MCF 10A (cell line): ENCODE measurements at regions not wholly inside any gene's neighbourhood (a gene's known extent, or its start where the extent isn't known, plus 50 kb on each side); places are given as distances from the start of the nearest gene placed in this dataset.

Experiments used
- BruUV-seq: library from RNA; stranded (reverse); fragments of 400-500 nt; replicated peaks from 2 replicates; lab custom pipeline; 2021; lab: Mats Ljungman, UMichigan
- CTCF ChIA-PET: fragments of 300-600 bp; sonication (Branson Sonifier 250); formaldehyde crosslinking; extraction: SDS; loops from one replicate; lab custom pipeline; 2021; ENCODE audit warnings: antibody characterized with exemption, inconsistent platforms; lab: Yijun Ruan, JAX
- POLR2A ChIA-PET: fragments of 300-600, 350-650 bp; sonication (Branson Sonifier 250); formaldehyde crosslinking; extraction: SDS; loops from one replicate; lab custom pipeline; 2020; ENCODE audit warnings: antibody characterized with exemption, inconsistent platforms; lab: Yijun Ruan, JAX
- DNase-seq: peaks from one replicate; pipeline ENCODE4 v3.0.0-alpha.2; 2018; ENCODE audit not compliant: unreplicated experiment
- H3K27ac Mint-ChIP-seq: one replicate; pipeline ENCODE4 v1.8.0; 2022; ENCODE audit warnings: mild to moderate bottlenecking, low read depth, mixed read lengths; ENCODE audit not compliant: unreplicated experiment
- H3K27me3 Mint-ChIP-seq: one replicate; pipeline ENCODE4 v1.8.0; 2022; ENCODE audit warnings: mixed read lengths; ENCODE audit not compliant: insufficient read depth, unreplicated experiment
- H3K36me3 Mint-ChIP-seq: one replicate; pipeline ENCODE4 v1.8.0; 2022; ENCODE audit warnings: mild to moderate bottlenecking, moderate library complexity, mixed read lengths; ENCODE audit not compliant: insufficient read depth, unreplicated experiment
- H3K4me1 Mint-ChIP-seq: one replicate; pipeline ENCODE4 v1.8.0; 2022; ENCODE audit warnings: mixed read lengths; ENCODE audit not compliant: insufficient read depth, unreplicated experiment
- H3K4me3 Mint-ChIP-seq: one replicate; pipeline ENCODE4 v1.8.0; 2022; ENCODE audit warnings: mild to moderate bottlenecking, moderate library complexity, mixed read lengths; ENCODE audit not compliant: unreplicated experiment
- H3K9me3 Mint-ChIP-seq: one replicate; pipeline ENCODE4 v1.8.0; 2022; ENCODE audit warnings: mixed read lengths; ENCODE audit not compliant: unreplicated experiment
- CTCF ChIP-seq: fragments of 200-600 bp; IDR thresholded peaks from one replicate; pipeline ENCODE4 v1.8.0; 2022; ENCODE audit warnings: antibody characterized with exemption, mild to moderate bottlenecking; ENCODE audit not compliant: unreplicated experiment
- intact Hi-C: fragments of 100-400 bp; cut with micrococcal nuclease; formaldehyde crosslinking; loops from 2 replicates; pipeline ENCODE4 v1.14.1; 2022

DNA sequence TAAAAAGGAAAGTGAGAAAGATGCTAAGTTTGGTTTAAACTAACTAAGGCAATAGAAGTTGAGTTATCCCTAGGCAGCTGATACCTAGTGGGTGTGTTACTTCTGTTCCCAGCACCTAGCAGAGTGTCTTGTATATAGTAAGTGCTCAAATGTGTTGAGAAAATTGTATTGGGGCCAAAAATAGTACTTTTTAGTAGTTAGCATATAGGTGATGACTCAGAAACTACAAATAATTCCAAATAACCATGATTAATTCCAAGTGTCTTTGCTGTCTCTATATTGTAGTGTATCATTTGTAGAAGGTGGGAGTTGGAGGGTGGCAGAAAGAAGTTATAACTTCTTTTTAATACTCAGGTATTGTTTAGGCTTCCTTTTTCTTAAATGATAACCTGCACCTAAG, 362.7 kb downstream of the RND3 start:
- BruUV-seq: no TSS peak
- Mint-ChIP-seq H3K27ac (no peak overlapping the region), H3K9me3 (no peaks in the 10 kb centered on the region), H3K4me3 (no peak overlapping the region), H3K36me3 (no peaks in the 10 kb centered on the region), H3K27me3 (no peaks in the 10 kb centered on the region), H3K4me1 (peaks cover 6% of the 10 kb centered on the region)
- no peak for DNase-seq
- POLR2A ChIA-PET: no interaction called here
- intact Hi-C loops: no loop called here
- no peak for TF ChIP-seq CTCF
- CTCF ChIA-PET: interaction anchor here (0.5 kb wide), 1 partner anchor 1106 kb away, joined by 3 read pairs; no protein-coding TSS in a partner anchor

GRCh38 chr2:150122871-150123613, 364.4 kb downstream of the RND3 start:
- Mint-ChIP-seq H3K9me3 (no peaks in the 10 kb centered on the region), H3K36me3 (no peaks in the 10 kb centered on the region), H3K4me1 (peaks cover 6% of the 10 kb centered on the region), H3K27ac (peak overlapping the region; percentile 12), H3K4me3 (no peak overlapping the region), H3K27me3 (no peaks in the 10 kb centered on the region)
- no peak for TF ChIP-seq CTCF
- no TSS peak for BruUV-seq
- no peak for DNase-seq
- intact Hi-C loops: no loop called here
- ChIA-PET CTCF (no interaction called here), POLR2A (interaction anchor here (1.0 kb wide), 1 partner anchor 356 kb away, joined by 5 read pairs; no protein-coding TSS in a partner anchor)

DNA sequence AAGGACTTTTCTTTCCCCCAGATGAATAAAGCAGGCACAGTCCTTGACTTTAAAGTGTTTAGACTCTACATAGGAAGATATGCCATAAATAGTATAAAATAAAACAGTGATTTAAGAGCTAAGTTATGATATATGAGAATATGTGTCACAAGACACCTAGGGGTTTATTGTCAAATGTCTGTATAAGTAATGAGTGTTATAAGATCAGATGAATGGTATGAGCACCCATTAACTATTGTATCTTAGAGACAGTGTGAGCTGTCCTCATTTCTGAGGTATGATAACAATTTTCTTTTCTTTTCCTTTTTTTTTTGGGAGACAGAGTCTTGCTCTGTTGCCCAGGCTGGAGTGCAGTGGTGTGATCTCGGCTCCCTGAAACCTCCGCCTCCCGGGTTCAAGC, 365.3 kb downstream of the RND3 start:
- BruUV-seq: no TSS peak
- Mint-ChIP-seq H3K4me1 (peaks cover 6% of the 10 kb centered on the region), H3K4me3 (no peak overlapping the region), H3K27me3 (no peaks in the 10 kb centered on the region), H3K9me3 (no peaks in the 10 kb centered on the region), H3K27ac (peak overlapping the region; percentile 12), H3K36me3 (no peaks in the 10 kb centered on the region)
- DNase-seq: no peak
- intact Hi-C loops: no loop called here
- ChIA-PET CTCF (no interaction called here), POLR2A (no interaction called here)
- TF ChIP-seq CTCF: no peak

DNA sequence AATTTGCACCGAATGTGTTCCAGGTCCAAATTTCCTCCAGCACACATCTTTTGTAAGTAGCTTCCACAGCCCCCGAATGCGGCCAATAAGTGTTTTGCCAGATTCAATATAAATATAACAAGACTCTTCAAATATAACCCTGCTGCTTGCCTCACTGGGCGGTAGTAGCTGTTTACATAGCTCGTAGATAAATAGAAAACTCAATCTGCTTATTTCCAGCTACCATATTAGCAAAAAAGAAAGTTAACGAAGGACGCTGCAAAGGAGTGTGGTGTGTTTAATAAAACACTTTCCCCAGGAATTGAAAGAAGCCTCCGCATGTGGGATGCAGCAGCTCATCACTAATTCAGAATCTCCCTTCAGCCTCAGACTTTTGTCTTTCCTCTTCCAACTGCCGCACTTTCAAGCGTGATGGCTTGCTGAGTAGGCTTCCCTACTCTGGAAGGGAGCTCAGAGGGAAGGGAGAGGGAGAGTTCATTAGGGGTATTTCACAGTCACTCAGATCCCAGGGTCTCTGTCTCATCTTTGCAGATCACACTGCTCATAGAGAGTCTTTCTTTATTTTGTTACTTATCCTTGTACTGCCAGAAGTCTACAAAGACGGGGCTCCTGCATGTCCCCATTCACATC, 367.0 kb downstream of the RND3 start:
- no TSS peak for BruUV-seq
- H3K27ac Mint-ChIP-seq: no peak overlapping the region
- peaks cover 6% of the 10 kb centered on the region for H3K4me1 Mint-ChIP-seq
- CTCF ChIA-PET: interaction anchor here (1.1 kb wide), 1 partner anchor 9 kb away, joined by 4 read pairs; no protein-coding TSS in a partner anchor
- H3K27me3 Mint-ChIP-seq: no peaks in the 10 kb centered on the region
- H3K9me3 Mint-ChIP-seq: no peaks in the 10 kb centered on the region
- H3K36me3 Mint-ChIP-seq: no peaks in the 10 kb centered on the region
- no peak for DNase-seq
- H3K4me3 Mint-ChIP-seq: no peak overlapping the region
- intact Hi-C loops: no loop called here
- TF ChIP-seq CTCF: no peak
- POLR2A ChIA-PET: interaction anchor here (0.7 kb wide), 1 partner anchor 12 kb away, joined by 3 read pairs; no protein-coding TSS in a partner anchor
